Adipocyte (in vitro differentiated cells): ENCODE measurements at regions not wholly inside any gene's neighbourhood (a gene's known extent, or its start where the extent isn't known, plus 50 kb on each side); places are given as distances from the start of the nearest gene placed in this dataset.

Experiments
- DNase-seq: peaks from one replicate; pipeline ENCODE4 v3.0.0-alpha.2; 2015; ENCODE audit warnings: low read depth
- H3K27me3 ChIP-seq: replicated peaks from 2 replicates; pipeline ENCODE4 v1.7.0; 2013; ENCODE audit warnings: mild to moderate bottlenecking, low read length, moderate library complexity; ENCODE audit not compliant: control insufficient read depth, insufficient read depth
- H3K36me3 ChIP-seq: 2 replicates; pipeline ENCODE4 v1.7.0; 2013; ENCODE audit warnings: low read length, mild to moderate bottlenecking, moderate library complexity; ENCODE audit not compliant: control insufficient read depth, insufficient read depth, severe bottlenecking
- H3K4me1 ChIP-seq: 2 replicates; pipeline ENCODE4 v1.7.0; 2013; ENCODE audit warnings: mild to moderate bottlenecking, low read length, moderate library complexity; ENCODE audit not compliant: control insufficient read depth, insufficient read depth
- H3K4me3 ChIP-seq: 2 replicates; pipeline ENCODE4 v1.7.0; 2013; ENCODE audit warnings: mild to moderate bottlenecking, low read length, moderate library complexity
- H3K9ac ChIP-seq: 2 replicates; pipeline ENCODE4 v1.7.0; 2013; ENCODE audit warnings: mild to moderate bottlenecking, low read length, moderate library complexity
- H3K9me3 ChIP-seq: 2 replicates; pipeline ENCODE4 v1.7.0; 2013; ENCODE audit warnings: mild to moderate bottlenecking, low read length, moderate library complexity; ENCODE audit not compliant: control insufficient read depth

GRCh38 chr20:48461091-48461734 lies 366.6 kb downstream of the PREX1 start:
- peaks cover 14% of the 10 kb centered on the region for H3K4me1 ChIP-seq

GRCh38 chr20:48460681-48461080 lies 367.1 kb downstream of the PREX1 start:
- Histone ChIP-seq H3K4me3 (no peak overlapping the region), H3K27me3 (peaks cover 23% of the 10 kb centered on the region), H3K9me3 (no peaks in the 10 kb centered on the region), H3K4me1 (peaks cover 14% of the 10 kb centered on the region), H3K9ac (no peak overlapping the region), H3K36me3 (no peaks in the 10 kb centered on the region)
- no peak for DNase-seq

More at GRCh38 chr20:48461091-48461734, 366.6 kb downstream of the PREX1 start:
- Histone ChIP-seq H3K36me3 (no peaks in the 10 kb centered on the region), H3K9ac (no peak overlapping the region), H3K27me3 (peaks cover 19% of the 10 kb centered on the region), H3K9me3 (no peaks in the 10 kb centered on the region), H3K4me3 (no peak overlapping the region)
- DNase-seq: no peak

GRCh38 chr20:48459722-48460395 lies 367.9 kb downstream of the PREX1 start:
- no peaks in the 10 kb centered on the region for H3K9me3 ChIP-seq
- DNase-seq: no peak
- H3K4me3 ChIP-seq: no peak overlapping the region
- H3K36me3 ChIP-seq: no peaks in the 10 kb centered on the region
- H3K27me3 ChIP-seq: peaks cover 31% of the 10 kb centered on the region
- H3K9ac ChIP-seq: no peak overlapping the region
- H3K4me1 ChIP-seq: peaks cover 14% of the 10 kb centered on the region

GRCh38 chr20:48458601-48459385 lies 369.0 kb downstream of the PREX1 start:
- peaks cover 41% of the 10 kb centered on the region for H3K27me3 ChIP-seq
- H3K9me3 ChIP-seq: no peaks in the 10 kb centered on the region
- no peak for DNase-seq
- H3K4me3 ChIP-seq: no peak overlapping the region
- H3K9ac ChIP-seq: no peak overlapping the region
- H3K4me1 ChIP-seq: peaks cover 8% of the 10 kb centered on the region
- H3K36me3 ChIP-seq: no peaks in the 10 kb centered on the region

DNA sequence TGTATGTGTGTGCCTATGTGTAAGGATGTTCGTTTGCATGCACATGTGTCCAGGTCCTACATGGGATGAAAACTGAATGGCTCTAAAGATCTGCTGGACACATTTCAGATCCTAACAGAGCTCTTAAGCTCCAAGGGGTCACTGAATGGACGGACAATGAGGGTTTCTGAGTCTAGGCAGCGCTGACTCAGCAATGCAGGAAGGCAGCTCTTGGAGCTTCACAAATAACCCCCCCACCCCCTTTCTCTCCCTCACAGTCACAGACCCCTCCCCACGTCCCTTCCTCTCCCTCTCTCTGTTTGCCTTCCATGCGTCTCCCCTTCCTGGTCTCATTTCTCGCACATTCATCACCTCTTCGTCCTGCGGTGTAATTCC lies 369.8 kb downstream of the PREX1 start:
- no peak overlapping the region for H3K4me3 ChIP-seq

GRCh38 chr20:48457193-48458002 lies 370.4 kb downstream of the PREX1 start:
- DNase-seq: no peak
- H3K4me3 ChIP-seq: no peak overlapping the region
- H3K9me3 ChIP-seq: no peaks in the 10 kb centered on the region
- no peaks in the 10 kb centered on the region for H3K36me3 ChIP-seq
- peaks cover 47% of the 10 kb centered on the region for H3K27me3 ChIP-seq
- no peaks in the 10 kb centered on the region for H3K4me1 ChIP-seq
- no peak overlapping the region for H3K9ac ChIP-seq

More for the DNA sequence above, 369.8 kb downstream of the PREX1 start:
- no peak for DNase-seq
- Histone ChIP-seq H3K4me1 (peaks cover under 1% of the 10 kb centered on the region), H3K36me3 (no peaks in the 10 kb centered on the region), H3K9me3 (no peaks in the 10 kb centered on the region), H3K27me3 (peaks cover 41% of the 10 kb centered on the region), H3K9ac (no peak overlapping the region)

DNA sequence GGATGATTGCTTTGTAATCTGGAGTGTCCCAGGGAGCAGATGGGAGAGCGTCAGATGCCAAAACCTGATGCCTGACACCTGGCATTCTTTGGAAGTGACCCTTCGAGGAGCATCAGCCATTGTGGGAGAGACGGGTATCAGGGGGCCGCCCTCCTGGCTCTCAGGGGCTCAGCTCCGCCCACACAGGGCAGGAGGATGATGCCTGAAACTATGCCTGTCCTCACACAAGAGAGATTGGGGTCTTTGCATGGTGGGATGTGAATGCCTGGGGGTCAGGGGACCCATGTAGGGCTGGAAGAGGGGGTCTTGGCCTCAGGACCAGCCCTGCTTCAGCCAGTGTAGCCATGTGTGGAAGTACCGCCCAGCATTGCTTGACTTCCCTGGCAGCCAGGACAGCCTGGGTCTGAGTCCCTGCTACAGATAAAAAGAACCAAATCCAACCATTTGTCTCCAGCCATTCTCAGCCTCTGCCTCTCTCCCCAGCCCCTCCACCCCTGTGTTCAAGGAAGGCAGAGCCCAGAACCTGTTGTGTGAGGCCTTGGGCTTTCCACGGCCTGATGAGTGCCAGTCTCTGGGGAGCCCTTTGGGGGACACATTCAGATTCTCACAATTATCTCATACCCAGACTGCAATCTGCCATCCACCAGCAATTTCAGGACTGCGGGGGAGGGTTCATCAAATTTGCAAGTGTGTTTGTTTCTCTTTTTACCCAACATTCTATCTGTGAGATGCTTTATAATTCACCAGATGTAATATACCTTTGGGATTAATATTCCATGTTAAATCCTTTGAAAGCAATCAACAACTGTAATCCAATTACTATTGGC lies 371.2 kb downstream of the PREX1 start:
- Histone ChIP-seq H3K4me1 (no peaks in the 10 kb centered on the region), H3K9me3 (no peaks in the 10 kb centered on the region), H3K36me3 (no peaks in the 10 kb centered on the region), H3K27me3 (peaks cover 49% of the 10 kb centered on the region), H3K4me3 (no peak overlapping the region), H3K9ac (no peak overlapping the region)
- no peak for DNase-seq

GRCh38 chr20:48455651-48456365 lies 372.0 kb downstream of the PREX1 start:
- DNase-seq: no peak
- Histone ChIP-seq H3K36me3 (no peaks in the 10 kb centered on the region), H3K4me1 (no peaks in the 10 kb centered on the region), H3K4me3 (no peak overlapping the region), H3K9me3 (no peaks in the 10 kb centered on the region), H3K9ac (no peak overlapping the region), H3K27me3 (peaks cover 47% of the 10 kb centered on the region)

GRCh38 chr20:48454671-48455490 lies 372.9 kb downstream of the PREX1 start:
- no peaks in the 10 kb centered on the region for H3K36me3 ChIP-seq
- H3K27me3 ChIP-seq: peaks cover 46% of the 10 kb centered on the region
- H3K9ac ChIP-seq: no peak overlapping the region
- no peak for DNase-seq
- H3K9me3 ChIP-seq: no peaks in the 10 kb centered on the region
- no peaks in the 10 kb centered on the region for H3K4me1 ChIP-seq
- no peak overlapping the region for H3K4me3 ChIP-seq
